ENCODE measurements at regions not wholly inside any gene's neighbourhood (a gene's known extent, or its start where the extent isn't known, plus 50 kb on each side); places are given as distances from the start of the nearest gene placed in this dataset.

GRCh38 chr11:8811571-8811970, 99.4 kb upstream of the AKIP1 start:
- TF ChIP-seq CTCF (IDR thresholded peaks at IDR 0.05) (no peak), ZBTB33 (IDR thresholded peaks at IDR 0.05; ENCODE audit: borderline replicate concordance, low read depth) (no peak), MAX (IDR thresholded peaks at IDR 0.05; ENCODE audit: low read depth) (no peak), POLR2AphosphoS5 (IDR thresholded peaks at IDR 0.05; ENCODE audit: low read depth, low read length) (no peak), RCOR1 (IDR thresholded peaks at IDR 0.05; ENCODE audit: low read length) (no peak), JUND (IDR thresholded peaks at IDR 0.05) (no peak), CHD2 (IDR thresholded peaks at IDR 0.05; ENCODE audit: low read length, partially characterized antibody) (no peak), TAF1 (IDR thresholded peaks at IDR 0.05; ENCODE audit: borderline replicate concordance, low read depth, low read length) (no peak)
